Fibroblast of the aortic adventitia (primary cell): ENCODE measurements at regions not wholly inside any gene's neighbourhood (a gene's known extent, or its start where the extent isn't known, plus 50 kb on each side); places are given as distances from the start of the nearest gene placed in this dataset.

Source experiments
- DNase-seq: peaks from one replicate; pipeline ENCODE4 v3.0.0-alpha.2; 2010; ENCODE audit warnings: low read depth
- H3K4me3 ChIP-seq: 2 replicates; pipeline ENCODE4 v1.5.1; 2011; ENCODE audit warnings: low read depth, mild to moderate bottlenecking, control low read depth, low read length, moderate library complexity
- CTCF ChIP-seq: IDR thresholded peaks from 2 replicates; pipeline ENCODE4 v1.5.1; 2011; ENCODE audit warnings: mild to moderate bottlenecking, low read length, control low read depth, inconsistent platforms; ENCODE audit not compliant: insufficient read depth

GRCh38 chr17:14704121-14704520 is 403.2 kb downstream of the HS3ST3B1 start:
- H3K4me3 ChIP-seq: no peak overlapping the region
- no peak for DNase-seq
- TF ChIP-seq CTCF: no peak

DNA sequence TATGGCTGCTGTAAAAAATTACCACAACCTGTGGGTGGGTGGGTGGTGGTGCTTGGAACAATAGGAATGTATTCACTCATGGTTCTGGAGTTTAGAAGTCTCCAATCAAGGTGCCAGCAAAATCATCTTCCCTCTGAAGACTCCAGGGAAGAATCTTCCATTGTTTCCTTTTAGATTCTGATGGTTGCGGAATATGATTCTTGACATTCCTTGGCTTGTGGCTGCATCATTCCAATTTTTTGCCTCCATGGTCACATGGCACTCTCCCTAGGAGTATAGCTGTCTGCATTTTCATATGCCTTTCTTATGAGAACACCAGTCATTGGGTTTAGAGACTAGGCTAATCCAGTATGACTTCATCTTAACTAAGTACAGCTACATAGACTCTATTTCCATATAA is 401.0 kb downstream of the HS3ST3B1 start:
- DNase-seq: no peak
- no peak for TF ChIP-seq CTCF
- H3K4me3 ChIP-seq: no peak overlapping the region

DNA sequence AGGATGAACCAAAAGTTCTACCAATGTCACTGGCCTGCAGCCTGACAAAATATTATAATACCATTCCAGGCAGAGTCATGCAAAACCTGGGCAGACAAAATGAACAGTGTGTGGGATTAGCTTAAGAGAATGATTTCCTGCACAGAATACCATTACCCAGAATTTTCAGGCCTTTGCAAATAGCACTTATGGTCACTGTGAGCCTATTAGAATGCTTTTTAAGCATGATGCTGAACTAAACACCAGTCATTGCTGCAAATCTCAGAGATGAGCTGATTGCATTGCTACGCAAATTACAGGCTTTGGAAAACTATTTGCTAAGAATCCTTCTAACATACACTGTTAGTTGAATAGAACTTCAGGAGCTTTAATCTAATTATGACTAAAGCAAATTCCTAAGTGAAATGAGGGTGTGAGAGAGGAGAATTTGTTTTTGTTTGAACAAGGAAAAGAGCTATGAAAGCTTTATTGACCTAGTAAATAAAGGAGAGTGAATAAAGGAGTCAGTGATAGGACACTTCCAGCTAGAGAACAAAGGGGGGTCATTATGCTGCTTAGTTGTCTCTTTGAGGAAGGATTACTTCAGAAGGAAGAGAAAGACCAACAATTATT is 398.8 kb downstream of the HS3ST3B1 start:
- no peak for TF ChIP-seq CTCF
- no peak for DNase-seq
- no peak overlapping the region for H3K4me3 ChIP-seq

- no peak for TF ChIP-seq CTCF
- no peak for DNase-seq
- no peak overlapping the region for H3K4me3 ChIP-seq
Observed at GRCh38 chr17:14693382-14693781, 392.5 kb downstream of the HS3ST3B1 start.

- no peak for TF ChIP-seq CTCF
- H3K4me3 ChIP-seq: no peak overlapping the region
- no peak for DNase-seq
Observed at GRCh38 chr17:14690704-14691103, 389.8 kb downstream of the HS3ST3B1 start.

GRCh38 chr17:14688134-14688533 is 387.3 kb downstream of the HS3ST3B1 start:
- TF ChIP-seq CTCF: no peak
- H3K4me3 ChIP-seq: no peak overlapping the region
- no peak for DNase-seq

- no peak overlapping the region for H3K4me3 ChIP-seq
- DNase-seq: peak; percentile 31
- TF ChIP-seq CTCF: no peak
Observed at GRCh38 chr17:14672830-14673229, 371.9 kb downstream of the HS3ST3B1 start.
